ENCODE measurements at regions not wholly inside any gene's neighbourhood (a gene's known extent, or its start where the extent isn't known, plus 50 kb on each side); places are given as distances from the start of the nearest gene placed in this dataset.
A peak's percentile ranks its signal among the peaks of the same experiment; 100 is the strongest.

- no peak for TF ChIP-seq REST (IDR thresholded peaks at IDR 0.05; ENCODE audit: borderline replicate concordance)
- no peak for TF ChIP-seq REST (CRISPR knock-in tag; IDR thresholded peaks at IDR 0.05; ENCODE audit: low read depth)
- no peak for TF ChIP-seq NR2C2 (CRISPR knock-in tag; IDR thresholded peaks at IDR 0.05)
- no peak for TF ChIP-seq NR2C2 (tag; IDR thresholded peaks at IDR 0.05)
- TF ChIP-seq TFAP4 (CRISPR knock-in tag; IDR thresholded peaks at IDR 0.05; ENCODE audit: borderline replicate concordance) = 0 out of 2 replicates have a peak, but pooled peaks have one; percentile 23
- TF ChIP-seq HCFC1 (IDR thresholded peaks at IDR 0.05; ENCODE audit: low read depth, low read length) = peak; percentile 78
- peak; percentile 79 for TF ChIP-seq USF1 (CRISPR knock-in tag; IDR thresholded peaks at IDR 0.05)
- peak; percentile 82 for TF ChIP-seq USF2 (CRISPR knock-in tag; IDR thresholded peaks at IDR 0.05)
- no peak for TF ChIP-seq FOS (IDR thresholded peaks at IDR 0.05; ENCODE audit: extremely low read depth, insufficient read length)
Observed at GRCh38 chrX:39749728-39750127, 348.0 kb downstream of the BCOR start (continued).
